ENCODE measurements at regions not wholly inside any gene's neighbourhood (a gene's known extent, or its start where the extent isn't known, plus 50 kb on each side); places are given as distances from the start of the nearest gene placed in this dataset.
A peak's percentile ranks its signal among the peaks of the same experiment; 100 is the strongest.

- DNase-seq = no peak
These were observed 51.0 kb upstream of the DSC1 start for GRCh38 chr18:31213641-31214040.

DNA sequence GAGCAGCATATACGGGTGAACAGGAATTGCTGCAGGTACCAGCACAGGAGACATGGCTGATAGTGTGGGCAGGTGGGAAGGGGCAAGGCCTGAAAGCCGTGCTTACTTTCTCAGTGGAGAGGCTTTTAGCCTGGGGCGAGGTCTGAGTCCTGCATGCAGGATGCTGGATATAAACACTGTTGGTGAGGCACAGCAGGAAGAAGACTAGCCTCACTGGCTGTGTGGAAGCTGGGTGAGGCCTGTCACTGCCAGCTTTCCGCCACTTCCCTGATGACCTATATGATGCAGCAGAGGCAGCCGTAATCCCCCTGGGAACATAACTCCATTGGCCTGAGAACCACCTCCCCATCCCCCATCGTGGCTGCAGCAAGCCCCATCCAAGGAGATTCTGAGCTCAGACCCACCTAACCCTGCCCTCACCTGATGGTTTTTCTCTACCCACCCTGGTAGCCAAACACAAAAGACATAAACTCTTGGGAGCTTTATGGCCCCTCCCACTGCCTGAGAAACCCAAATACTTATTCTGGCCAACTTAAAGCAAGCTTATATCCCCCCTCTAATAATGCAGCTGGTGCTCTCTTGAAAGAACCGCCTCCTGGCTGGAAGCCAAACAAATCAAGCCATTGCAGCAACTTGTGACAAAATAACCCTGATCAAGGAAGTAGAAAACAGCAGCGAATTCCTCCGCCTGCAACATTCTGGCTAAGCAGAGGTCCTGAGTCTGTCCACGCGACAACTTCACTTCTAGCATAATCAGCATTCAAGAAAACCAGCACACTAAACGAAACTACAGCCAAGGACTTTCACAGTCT lies 54.6 kb upstream of the DSC1 start:
- DNase-seq = no peak

- no peak for DNase-seq
These were observed 56.2 kb upstream of the DSC1 start for GRCh38 chr18:31218671-31219383.

DNA sequence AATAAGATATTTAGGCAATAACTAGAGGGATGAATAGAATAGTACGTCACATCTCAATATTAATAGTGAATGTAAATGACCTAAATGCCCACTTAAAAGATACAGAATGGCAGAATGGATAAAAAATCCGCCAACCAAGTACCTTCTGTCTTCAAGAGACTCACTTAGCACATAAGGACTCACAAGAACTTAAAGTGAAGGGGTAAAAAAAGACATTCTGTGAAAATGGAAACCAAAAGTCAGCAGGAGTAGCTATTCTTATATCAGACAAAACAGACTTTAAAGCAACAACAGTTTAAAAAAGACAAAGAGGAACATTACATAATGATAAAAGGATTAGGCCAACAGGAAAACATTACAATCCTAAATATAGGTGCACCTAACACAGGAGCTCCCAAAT lies 56.7 kb upstream of the DSC1 start:
- DNase-seq = no peak

GRCh38 chr18:31223371-31223770 lies 60.7 kb upstream of the DSC1 start:
- DNase-seq = no peak

- DNase-seq = no peak
These were observed 63.0 kb upstream of the DSC1 start for GRCh38 chr18:31225668-31226067.

DNA sequence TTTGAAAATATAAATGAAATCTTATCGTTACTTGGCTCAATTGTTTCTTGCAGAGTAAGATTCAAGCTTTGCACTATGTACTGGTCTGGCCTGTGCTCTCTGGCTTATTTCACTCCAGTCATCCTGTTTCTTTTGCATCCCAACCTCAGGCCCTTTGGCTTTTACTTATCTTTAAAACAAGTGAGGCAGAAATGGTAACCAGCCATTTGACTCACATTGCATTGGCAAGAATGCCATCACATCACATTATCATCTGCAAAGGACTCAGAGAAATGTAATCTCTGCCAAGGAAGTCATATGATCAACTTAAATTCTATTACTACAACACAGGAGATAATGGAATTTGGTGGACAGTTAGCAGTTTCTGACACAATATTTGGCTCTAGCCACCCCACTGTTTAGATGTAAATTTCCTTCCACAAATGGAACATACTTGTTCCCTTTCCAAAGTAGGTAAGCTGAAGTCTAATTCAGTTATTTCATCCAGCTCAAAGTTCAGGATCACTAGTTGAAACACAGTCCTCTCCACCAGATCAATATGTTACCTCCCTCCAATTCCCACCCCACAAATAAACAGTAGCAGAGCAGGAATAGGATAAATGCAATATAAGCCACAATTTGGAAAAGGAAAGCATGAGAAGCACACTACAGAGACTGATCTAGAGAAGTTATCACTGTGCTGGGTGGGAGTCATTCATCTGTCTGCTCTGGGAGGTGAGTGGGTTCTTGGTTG lies 65.0 kb upstream of the DSC1 start:
- no peak for DNase-seq

- no peak for DNase-seq
These were observed 67.2 kb upstream of the DSC1 start for GRCh38 chr18:31229829-31230228.

GRCh38 chr18:31230495-31230894 lies 67.8 kb upstream of the DSC1 start:
- DNase-seq = no peak

- DNase-seq = no peak
These were observed 69.4 kb upstream of the DSC1 start for GRCh38 chr18:31232013-31232412.

- no peak for DNase-seq
These were observed 70.2 kb upstream of the DSC1 start for GRCh38 chr18:31232775-31233424.

- no peak for DNase-seq
These were observed 71.1 kb upstream of the DSC1 start for GRCh38 chr18:31233621-31234275.

- DNase-seq = no peak
These were observed 73.2 kb upstream of the DSC1 start for GRCh38 chr18:31235856-31236255.

- DNase-seq = no peak
These were observed 74.5 kb upstream of the DSC1 start for GRCh38 chr18:31237142-31237541.

GRCh38 chr18:31241425-31241824 lies 76.5 kb upstream of the DSG1 start:
- no peak for DNase-seq

DNA sequence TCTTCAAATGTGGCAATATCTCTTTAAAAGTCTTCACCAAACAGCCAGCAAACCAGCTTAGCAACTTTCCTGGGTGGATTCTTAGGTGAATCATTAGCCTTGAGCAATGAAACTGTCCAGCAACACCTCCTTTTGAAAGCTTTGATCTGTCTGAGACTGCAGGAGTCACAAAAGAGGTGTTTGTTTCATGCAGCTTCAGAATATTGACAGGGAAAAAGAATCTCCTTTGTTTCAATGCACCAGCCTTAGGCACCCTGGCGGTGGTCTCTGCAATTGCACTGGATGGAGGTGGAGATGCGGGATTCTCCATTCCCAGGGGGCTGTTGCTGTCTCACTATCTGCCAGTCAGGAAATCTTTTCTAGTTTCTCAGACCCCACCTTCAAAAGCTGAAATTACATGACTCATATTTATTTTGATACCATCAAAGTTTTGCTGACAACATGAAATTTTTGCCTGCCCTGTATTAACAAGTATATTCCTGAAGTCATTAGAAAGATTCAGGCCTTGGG lies 76.0 kb upstream of the DSG1 start:
- DNase-seq = peak in 1 of 2 donors; percentile 41

DNA sequence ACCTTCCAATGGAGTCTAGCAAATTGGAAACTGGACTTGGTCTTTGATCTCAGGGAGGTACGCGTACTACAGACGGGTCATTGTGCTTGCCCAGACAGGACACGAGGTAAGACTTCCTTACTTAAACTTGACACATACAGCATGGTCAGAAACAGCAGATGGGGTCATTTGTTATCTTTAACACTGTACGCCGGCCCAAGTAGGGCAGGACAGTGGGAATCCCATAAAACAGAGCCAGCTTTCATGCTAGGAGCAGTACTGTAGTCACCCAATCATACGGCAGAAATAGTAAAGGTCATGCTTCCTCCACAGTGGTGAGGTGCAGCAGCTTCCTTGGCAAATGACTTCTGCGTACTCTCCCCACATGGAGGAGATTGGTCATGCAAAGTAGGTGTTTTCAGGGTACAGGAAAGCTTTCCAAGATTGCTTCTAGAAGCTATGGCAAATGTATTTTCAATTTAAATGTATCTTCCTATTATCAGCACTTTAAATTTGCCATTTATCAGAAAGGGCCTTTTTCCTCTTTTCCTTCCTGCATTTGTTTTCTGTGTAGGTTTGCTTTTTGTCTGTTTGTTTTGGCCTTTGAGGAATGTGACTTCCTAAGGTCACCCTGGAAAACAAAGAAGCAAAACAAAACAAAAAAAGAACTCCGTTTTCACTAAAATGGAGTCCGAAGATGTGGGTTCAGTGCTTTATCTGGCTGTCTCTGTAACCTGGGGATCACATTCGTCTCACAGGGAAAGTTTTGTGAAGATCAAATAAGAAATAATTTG lies 74.0 kb upstream of the DSG1 start:
- DNase-seq = no peak

- no peak for DNase-seq
These were observed 73.1 kb upstream of the DSG1 start for GRCh38 chr18:31244771-31245394.

GRCh38 chr18:31245820-31246219 lies 72.1 kb upstream of the DSG1 start:
- DNase-seq = no peak

DNA sequence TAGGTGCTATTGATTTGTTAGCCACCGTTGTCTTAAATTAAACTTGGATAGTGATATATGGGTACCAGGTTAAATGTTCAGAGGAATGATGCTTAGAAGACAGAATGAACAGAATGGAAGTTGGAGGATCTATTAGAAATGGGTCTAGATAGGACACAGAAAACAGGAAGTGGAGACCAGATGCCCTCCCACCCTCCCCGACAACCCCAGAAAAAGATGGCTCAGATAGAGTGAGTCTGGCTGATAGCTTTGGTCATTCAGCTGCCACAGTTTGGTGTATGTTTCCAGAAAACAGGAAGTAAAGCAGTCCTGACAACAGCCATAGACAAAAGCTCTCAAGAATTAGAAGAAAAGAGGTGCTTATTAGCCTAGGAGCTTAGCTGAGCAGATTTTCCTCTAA lies 71.5 kb upstream of the DSG1 start:
- DNase-seq = no peak
